Panc1 (cell line): ENCODE measurements at regions not wholly inside any gene's neighbourhood (a gene's known extent, or its start where the extent isn't known, plus 50 kb on each side); places are given as distances from the start of the nearest gene placed in this dataset.

Experiments
- ATAC-seq: fragments of 200-7000 bp; cut with Tn5 transposase; 2 replicates; pipeline ENCODE4 v1.9.1; 2020; ENCODE audit warnings: mild to moderate bottlenecking, moderate library complexity
- BruUV-seq: library from RNA; stranded (reverse); fragments of 400-500 nt; replicated peaks from 2 replicates; lab custom pipeline; 2021; lab: Mats Ljungman, UMichigan
- CTCF ChIA-PET: fragments of 300-600 bp; sonication (Branson Sonifier 250); formaldehyde crosslinking; loops from one replicate; lab custom pipeline; 2022; ENCODE audit warnings: antibody characterized with exemption; lab: Charles Lee
- POLR2A ChIA-PET: fragments of 300-600 bp; sonication (Branson Sonifier 250); formaldehyde crosslinking; loops from one replicate; lab custom pipeline; 2022; ENCODE audit warnings: antibody characterized with exemption; lab: Charles Lee
- DNase-seq: peaks from one replicate; pipeline ENCODE4 v3.0.0-alpha.2; 2010; ENCODE audit warnings: low read depth, low spot score
- H3K27ac ChIP-seq: 2 replicates; pipeline ENCODE4 v1.5.1; 2011; ENCODE audit warnings: mild to moderate bottlenecking, low read length, inconsistent platforms
- H3K27me3 ChIP-seq: fragments of 200-500 bp; sonication (Bioruptor generic); 2 replicates; pipeline ENCODE4 v1.6.0; 2014; ENCODE audit warnings: low read length, inconsistent platforms; ENCODE audit not compliant: control insufficient read depth, insufficient read depth
- H3K36me3 ChIP-seq: fragments of 200-500 bp; sonication (Bioruptor generic); 2 replicates; pipeline ENCODE4 v1.5.1; 2014; ENCODE audit warnings: inconsistent platforms, mild to moderate bottlenecking, low read length, moderate library complexity; ENCODE audit not compliant: control insufficient read depth, insufficient read depth
- H3K4me1 ChIP-seq: 2 replicates; pipeline ENCODE4 v1.5.1; 2011; ENCODE audit warnings: inconsistent platforms, mild to moderate bottlenecking, low read length, moderate library complexity; ENCODE audit not compliant: control insufficient read depth, insufficient read depth
- H3K4me3 ChIP-seq, 2 experiments: 2 replicates each; pipeline ENCODE4 v1.5.1; 2011 to 2012; ENCODE audit warnings: low read depth in 2 of 2, low read length in 2 of 2, mild to moderate bottlenecking in 2 of 2, inconsistent platforms in 1 of 2, moderate library complexity in 1 of 2
- H3K9me3 ChIP-seq: fragments of 200-500 bp; sonication (Bioruptor generic); 2 replicates; pipeline ENCODE4 v1.5.1; 2014; ENCODE audit warnings: low read depth, mild to moderate bottlenecking, inconsistent platforms, low read length, moderate library complexity; ENCODE audit not compliant: control insufficient read depth, insufficient read depth
- POLR2AphosphoS5 ChIP-seq: IDR thresholded peaks from 2 replicates; pipeline ENCODE4 v1.6.1; 2012; ENCODE audit warnings: mild to moderate bottlenecking, low read depth, low read length, moderate library complexity
- SIN3A ChIP-seq: IDR thresholded peaks from 2 replicates; pipeline ENCODE4 v1.6.1; 2012; ENCODE audit warnings: low read depth, mild to moderate bottlenecking, low read length, moderate library complexity, borderline replicate concordance; ENCODE audit not compliant: insufficient read depth
- TCF7L2 ChIP-seq: IDR thresholded peaks from 2 replicates; pipeline ENCODE4 v1.6.1; 2011; ENCODE audit warnings: mild to moderate bottlenecking, low read depth, low read length, inconsistent platforms
- in situ Hi-C: cut with HindIII; loops from 2 replicates; pipeline ENCODE4 v1.10.0; 2016; ENCODE audit warnings: low sequenced_read_pairs, low pct_unique_long_range_greater_than_20kb
- intact Hi-C: fragments of 100-400 bp; cut with micrococcal nuclease; formaldehyde crosslinking; loops from one replicate; pipeline ENCODE4 v1.10.0; 2022; ENCODE audit not compliant: unreplicated experiment
- TF ChIP-seq, protein P1 (sequence below), 2 experiments: IDR thresholded peaks; 2 replicates each; pipeline ENCODE4 v1.6.1; 2011 to 2012; ENCODE audit warnings: low read depth in 2 of 2, control low read depth in 1 of 2, low read length in 1 of 2, mild to moderate bottlenecking in 1 of 2, moderate library complexity in 1 of 2; ENCODE audit not compliant: insufficient read depth in 1 of 2
- TF ChIP-seq, protein P2 (sequence below): fragments of 450-650 bp; IDR thresholded peaks from 2 replicates; pipeline ENCODE4 v1.5.1; 2017; ENCODE audit warnings: mild to moderate bottlenecking

DNA sequence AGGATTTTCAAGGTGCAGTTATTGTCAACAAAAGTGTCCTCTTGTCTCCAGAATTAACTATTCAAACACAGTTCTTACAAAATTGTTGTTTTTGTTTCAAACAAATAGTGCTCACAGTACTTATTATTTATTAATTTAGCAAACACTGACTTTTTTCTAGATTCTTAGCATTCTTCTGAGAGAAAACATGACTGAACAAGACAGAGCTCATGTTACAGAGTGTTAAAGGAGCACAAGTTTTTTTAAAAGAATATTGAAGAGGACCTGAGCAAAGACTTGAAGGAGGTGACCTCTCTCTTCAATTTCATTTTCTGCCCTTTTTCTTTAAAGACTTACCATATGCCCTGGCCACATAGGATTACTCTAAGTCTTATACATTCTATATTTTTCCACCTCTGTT lies 2220.3 kb upstream of the AGA start:
- Histone ChIP-seq H3K4me3 (no peak overlapping the region), H3K36me3 (no peaks in the 10 kb centered on the region), H3K27me3 (no peaks in the 10 kb centered on the region), H3K9me3 (no peaks in the 10 kb centered on the region), H3K27ac (no peak overlapping the region), H3K4me1 (no peaks in the 10 kb centered on the region)
- ATAC-seq: no peak
- no TSS peak for BruUV-seq
- TF ChIP-seq SIN3A (no peak), POLR2AphosphoS5 (no peak), TCF7L2 (no peak)
- TF ChIP-seq, protein P1, sequence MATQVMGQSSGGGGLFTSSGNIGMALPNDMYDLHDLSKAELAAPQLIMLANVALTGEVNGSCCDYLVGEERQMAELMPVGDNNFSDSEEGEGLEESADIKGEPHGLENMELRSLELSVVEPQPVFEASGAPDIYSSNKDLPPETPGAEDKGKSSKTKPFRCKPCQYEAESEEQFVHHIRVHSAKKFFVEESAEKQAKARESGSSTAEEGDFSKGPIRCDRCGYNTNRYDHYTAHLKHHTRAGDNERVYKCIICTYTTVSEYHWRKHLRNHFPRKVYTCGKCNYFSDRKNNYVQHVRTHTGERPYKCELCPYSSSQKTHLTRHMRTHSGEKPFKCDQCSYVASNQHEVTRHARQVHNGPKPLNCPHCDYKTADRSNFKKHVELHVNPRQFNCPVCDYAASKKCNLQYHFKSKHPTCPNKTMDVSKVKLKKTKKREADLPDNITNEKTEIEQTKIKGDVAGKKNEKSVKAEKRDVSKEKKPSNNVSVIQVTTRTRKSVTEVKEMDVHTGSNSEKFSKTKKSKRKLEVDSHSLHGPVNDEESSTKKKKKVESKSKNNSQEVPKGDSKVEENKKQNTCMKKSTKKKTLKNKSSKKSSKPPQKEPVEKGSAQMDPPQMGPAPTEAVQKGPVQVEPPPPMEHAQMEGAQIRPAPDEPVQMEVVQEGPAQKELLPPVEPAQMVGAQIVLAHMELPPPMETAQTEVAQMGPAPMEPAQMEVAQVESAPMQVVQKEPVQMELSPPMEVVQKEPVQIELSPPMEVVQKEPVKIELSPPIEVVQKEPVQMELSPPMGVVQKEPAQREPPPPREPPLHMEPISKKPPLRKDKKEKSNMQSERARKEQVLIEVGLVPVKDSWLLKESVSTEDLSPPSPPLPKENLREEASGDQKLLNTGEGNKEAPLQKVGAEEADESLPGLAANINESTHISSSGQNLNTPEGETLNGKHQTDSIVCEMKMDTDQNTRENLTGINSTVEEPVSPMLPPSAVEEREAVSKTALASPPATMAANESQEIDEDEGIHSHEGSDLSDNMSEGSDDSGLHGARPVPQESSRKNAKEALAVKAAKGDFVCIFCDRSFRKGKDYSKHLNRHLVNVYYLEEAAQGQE (IDR thresholded peaks at IDR 0.05; ENCODE audit: insufficient read depth in 1 of 2, low read depth in 2 of 2, low read length in 1 of 2): no peak
- TF ChIP-seq, protein P2, sequence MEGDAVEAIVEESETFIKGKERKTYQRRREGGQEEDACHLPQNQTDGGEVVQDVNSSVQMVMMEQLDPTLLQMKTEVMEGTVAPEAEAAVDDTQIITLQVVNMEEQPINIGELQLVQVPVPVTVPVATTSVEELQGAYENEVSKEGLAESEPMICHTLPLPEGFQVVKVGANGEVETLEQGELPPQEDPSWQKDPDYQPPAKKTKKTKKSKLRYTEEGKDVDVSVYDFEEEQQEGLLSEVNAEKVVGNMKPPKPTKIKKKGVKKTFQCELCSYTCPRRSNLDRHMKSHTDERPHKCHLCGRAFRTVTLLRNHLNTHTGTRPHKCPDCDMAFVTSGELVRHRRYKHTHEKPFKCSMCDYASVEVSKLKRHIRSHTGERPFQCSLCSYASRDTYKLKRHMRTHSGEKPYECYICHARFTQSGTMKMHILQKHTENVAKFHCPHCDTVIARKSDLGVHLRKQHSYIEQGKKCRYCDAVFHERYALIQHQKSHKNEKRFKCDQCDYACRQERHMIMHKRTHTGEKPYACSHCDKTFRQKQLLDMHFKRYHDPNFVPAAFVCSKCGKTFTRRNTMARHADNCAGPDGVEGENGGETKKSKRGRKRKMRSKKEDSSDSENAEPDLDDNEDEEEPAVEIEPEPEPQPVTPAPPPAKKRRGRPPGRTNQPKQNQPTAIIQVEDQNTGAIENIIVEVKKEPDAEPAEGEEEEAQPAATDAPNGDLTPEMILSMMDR: no peak
- intact Hi-C loops (no loop called here), in situ Hi-C loops (no loop called here)
- CTCF ChIA-PET: no interaction called here
- DNase-seq: no peak
- POLR2A ChIA-PET: no interaction called here

DNA sequence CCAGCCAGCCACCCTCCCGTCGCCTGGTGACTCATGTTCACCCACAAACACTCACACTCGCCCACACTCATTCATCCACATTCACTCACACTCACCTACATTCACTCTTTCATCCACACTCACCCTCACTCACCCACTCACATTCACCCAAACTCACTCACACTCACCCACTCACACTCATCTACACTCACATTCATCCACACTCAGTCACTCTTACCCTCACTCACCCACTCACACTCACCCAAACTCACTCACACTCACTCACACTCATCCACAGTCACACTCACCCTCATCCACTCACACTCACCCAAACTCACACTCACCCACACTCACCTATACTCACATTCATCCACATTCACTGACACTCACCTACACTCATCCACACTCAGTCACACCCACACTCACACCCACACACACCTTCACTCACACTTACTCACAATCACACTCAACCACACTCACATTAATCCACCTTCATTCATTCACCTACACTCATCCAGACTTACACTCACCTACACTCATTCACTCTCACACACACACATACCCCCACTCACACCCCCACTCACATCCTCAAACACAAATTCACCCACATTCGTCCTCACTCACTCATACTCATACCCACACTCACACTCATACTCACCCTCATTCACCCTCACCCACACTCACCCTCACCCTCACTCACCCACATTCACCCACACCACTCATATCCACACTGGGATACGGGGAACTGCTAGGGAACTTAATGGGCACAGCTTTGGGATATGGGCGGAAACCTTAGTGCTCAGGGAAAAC lies 2221.6 kb upstream of the AGA start:
- Histone ChIP-seq H3K4me3 (no peak overlapping the region), H3K27me3 (no peaks in the 10 kb centered on the region), H3K36me3 (no peaks in the 10 kb centered on the region), H3K27ac (no peak overlapping the region), H3K4me1 (no peaks in the 10 kb centered on the region), H3K9me3 (no peaks in the 10 kb centered on the region)
- CTCF ChIA-PET: no interaction called here
- in situ Hi-C loops (no loop called here), intact Hi-C loops (no loop called here)
- POLR2A ChIA-PET: no interaction called here
- DNase-seq: no peak
- no peak for ATAC-seq
- no TSS peak for BruUV-seq
- TF ChIP-seq, protein P1 (IDR thresholded peaks at IDR 0.05; ENCODE audit: insufficient read depth in 1 of 2, low read depth in 2 of 2, low read length in 1 of 2): no peak
- TF ChIP-seq SIN3A (no peak), TCF7L2 (no peak), POLR2AphosphoS5 (no peak)
- TF ChIP-seq, protein P2: no peak
